Stimulated activated CD4-positive, alpha-beta T cell treated with anti-CD3 and anti-CD28 coated beads, TNF-alpha, amount 100 ng/mL, for 48 hours (primary cell): ENCODE measurements at regions not wholly inside any gene's neighbourhood (a gene's known extent, or its start where the extent isn't known, plus 50 kb on each side); places are given as distances from the start of the nearest gene placed in this dataset.
"Not testable (repeated sequence)": the region's sequence is repeated elsewhere in the genome, so short reads cannot be mapped to it uniquely, and the experiment has no call there.

Experiments
- DNase-seq, 3 donors: peaks; one replicate each; pipeline ENCODE4 v3.0.0-alpha.2; 2020; ENCODE audit warnings: low read depth in 3 of 3

GRCh38 chr2:8495189-8495989 is 186.5 kb upstream of the ID2 start:
- no peak for DNase-seq

GRCh38 chr2:8496079-8496478 is 185.8 kb upstream of the ID2 start:
- DNase-seq = no peak

GRCh38 chr2:8496617-8497016 is 185.2 kb upstream of the ID2 start:
- DNase-seq = no peak

- DNase-seq = no peak
These were observed 182.9 kb upstream of the ID2 start for GRCh38 chr2:8498994-8499393.

- DNase-seq = no peak
These were observed 181.5 kb upstream of the ID2 start for GRCh38 chr2:8500124-8501054.

- no peak for DNase-seq
These were observed 180.7 kb upstream of the ID2 start for GRCh38 chr2:8501061-8501720.

- no peak for DNase-seq
These were observed 179.5 kb upstream of the ID2 start for GRCh38 chr2:8502316-8502715.

- no peak for DNase-seq
These were observed 176.4 kb upstream of the ID2 start for GRCh38 chr2:8505311-8505920.

GRCh38 chr2:8506746-8507145 is 175.1 kb upstream of the ID2 start:
- no peak for DNase-seq

GRCh38 chr2:8508766-8509165 is 173.1 kb upstream of the ID2 start:
- DNase-seq = no peak

GRCh38 chr2:8509621-8510020 is 172.2 kb upstream of the ID2 start:
- DNase-seq = no peak

- not testable (repeated sequence) for DNase-seq
These were observed 171.8 kb upstream of the ID2 start for GRCh38 chr2:8510055-8510454.

- no peak for DNase-seq
These were observed 171.3 kb upstream of the ID2 start for GRCh38 chr2:8510519-8510918.

- no peak for DNase-seq
These were observed 169.8 kb upstream of the ID2 start for GRCh38 chr2:8511868-8512612.

GRCh38 chr2:8513601-8514273 is 168.1 kb upstream of the ID2 start:
- DNase-seq = no peak

GRCh38 chr2:8514274-8514662 is 167.6 kb upstream of the ID2 start:
- no peak for DNase-seq

GRCh38 chr2:8514796-8515758 is 166.8 kb upstream of the ID2 start:
- peak; percentile 34 to 73 (median 45) for DNase-seq

GRCh38 chr2:8515864-8516533 is 165.9 kb upstream of the ID2 start:
- DNase-seq = peak in 1 of 3 donors; percentile 31
